ENCODE measurements at regions not wholly inside any gene's neighbourhood (a gene's known extent, or its start where the extent isn't known, plus 50 kb on each side); places are given as distances from the start of the nearest gene placed in this dataset.
"Not testable (repeated sequence)": the region's sequence is repeated elsewhere in the genome, so short reads cannot be mapped to it uniquely, and the experiment has no call there.

GRCh38 chr3:22377421-22377820 lies 626.4 kb upstream of the ZNF385D start:
- no peak overlapping the region for H3K27ac ChIP-seq
- TF ChIP-seq CTCF (IDR thresholded peaks at IDR 0.05): no peak
- no peak for TF ChIP-seq ZFX (IDR thresholded peaks at IDR 0.05; ENCODE audit: borderline replicate concordance)

GRCh38 chr3:22378869-22379268 lies 627.9 kb upstream of the ZNF385D start:
- no peak overlapping the region for H3K27ac ChIP-seq
- TF ChIP-seq ZFX (IDR thresholded peaks at IDR 0.05; ENCODE audit: borderline replicate concordance) (no peak), CTCF (IDR thresholded peaks at IDR 0.05) (no peak)

GRCh38 chr3:22380253-22380652 lies 629.2 kb upstream of the ZNF385D start:
- H3K27ac ChIP-seq: no peak overlapping the region
- TF ChIP-seq ZFX (IDR thresholded peaks at IDR 0.05; ENCODE audit: borderline replicate concordance) (no peak), CTCF (IDR thresholded peaks at IDR 0.05) (no peak)

- not testable (repeated sequence) for H3K27ac ChIP-seq
Observed at GRCh38 chr3:22381564-22381963, 630.6 kb upstream of the ZNF385D start.

GRCh38 chr3:22383285-22383684 lies 632.3 kb upstream of the ZNF385D start:
- no peak overlapping the region for H3K27ac ChIP-seq

GRCh38 chr3:22386107-22386506 lies 635.1 kb upstream of the ZNF385D start:
- no peak overlapping the region for H3K27ac ChIP-seq
- TF ChIP-seq ZFX (IDR thresholded peaks at IDR 0.05; ENCODE audit: borderline replicate concordance): no peak
- TF ChIP-seq CTCF (IDR thresholded peaks at IDR 0.05): no peak

More at GRCh38 chr3:22383285-22383684, 632.3 kb upstream of the ZNF385D start:
- TF ChIP-seq CTCF (IDR thresholded peaks at IDR 0.05) (no peak), ZFX (IDR thresholded peaks at IDR 0.05; ENCODE audit: borderline replicate concordance) (no peak)

GRCh38 chr3:22392286-22392685 lies 641.3 kb upstream of the ZNF385D start:
- TF ChIP-seq ZFX (IDR thresholded peaks at IDR 0.05; ENCODE audit: borderline replicate concordance) (no peak), CTCF (IDR thresholded peaks at IDR 0.05) (no peak)
- no peak overlapping the region for H3K27ac ChIP-seq

GRCh38 chr3:22392859-22393258 lies 641.8 kb upstream of the ZNF385D start:
- TF ChIP-seq CTCF (IDR thresholded peaks at IDR 0.05): no peak
- no peak for TF ChIP-seq ZFX (IDR thresholded peaks at IDR 0.05; ENCODE audit: borderline replicate concordance)
- H3K27ac ChIP-seq: no peak overlapping the region

Measured in 22Rv1 (cell line).